ENCODE measurements at regions not wholly inside any gene's neighbourhood (a gene's known extent, or its start where the extent isn't known, plus 50 kb on each side); places are given as distances from the start of the nearest gene placed in this dataset.

DNA sequence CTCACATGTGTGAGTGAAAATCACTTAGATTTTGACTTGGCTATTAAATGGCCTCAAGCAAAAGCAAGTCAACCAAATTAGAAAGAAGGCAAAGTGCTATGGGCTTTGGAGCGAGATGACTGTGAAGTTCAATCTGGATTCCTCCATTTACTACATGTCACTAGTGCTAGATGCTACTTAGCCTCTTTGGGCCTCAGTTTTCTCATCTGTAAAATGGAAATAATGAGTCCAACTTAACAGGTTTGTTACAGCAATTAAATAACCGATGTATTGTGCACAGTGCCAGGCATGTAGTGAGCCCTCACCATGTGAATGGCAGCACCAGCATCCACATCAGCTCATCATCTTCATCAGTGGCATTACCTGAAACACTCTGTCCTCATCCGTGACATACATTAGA, 376.3 kb downstream of the MTX2 start:
- H3K4me1 ChIP-seq: no peaks in the 10 kb centered on the region
- H3K4me3 ChIP-seq: no peak overlapping the region
- no peak for ATAC-seq
- DNase-seq: no peak
- H3K27ac ChIP-seq: no peak overlapping the region
- intact Hi-C loops (cut with DNase I): no loop called here
- peaks cover 37 to 100% of the 10 kb centered on the region in 2 donors for H3K27me3 ChIP-seq
- TF ChIP-seq, protein P1, sequence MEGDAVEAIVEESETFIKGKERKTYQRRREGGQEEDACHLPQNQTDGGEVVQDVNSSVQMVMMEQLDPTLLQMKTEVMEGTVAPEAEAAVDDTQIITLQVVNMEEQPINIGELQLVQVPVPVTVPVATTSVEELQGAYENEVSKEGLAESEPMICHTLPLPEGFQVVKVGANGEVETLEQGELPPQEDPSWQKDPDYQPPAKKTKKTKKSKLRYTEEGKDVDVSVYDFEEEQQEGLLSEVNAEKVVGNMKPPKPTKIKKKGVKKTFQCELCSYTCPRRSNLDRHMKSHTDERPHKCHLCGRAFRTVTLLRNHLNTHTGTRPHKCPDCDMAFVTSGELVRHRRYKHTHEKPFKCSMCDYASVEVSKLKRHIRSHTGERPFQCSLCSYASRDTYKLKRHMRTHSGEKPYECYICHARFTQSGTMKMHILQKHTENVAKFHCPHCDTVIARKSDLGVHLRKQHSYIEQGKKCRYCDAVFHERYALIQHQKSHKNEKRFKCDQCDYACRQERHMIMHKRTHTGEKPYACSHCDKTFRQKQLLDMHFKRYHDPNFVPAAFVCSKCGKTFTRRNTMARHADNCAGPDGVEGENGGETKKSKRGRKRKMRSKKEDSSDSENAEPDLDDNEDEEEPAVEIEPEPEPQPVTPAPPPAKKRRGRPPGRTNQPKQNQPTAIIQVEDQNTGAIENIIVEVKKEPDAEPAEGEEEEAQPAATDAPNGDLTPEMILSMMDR (IDR thresholded peaks at IDR 0.05): no peak
- H3K9me3 ChIP-seq: no peaks in the 10 kb centered on the region
- H3K36me3 ChIP-seq: no peaks in the 10 kb centered on the region

- no peak for DNase-seq
- intact Hi-C loops (cut with DNase I): no loop called here
- ATAC-seq: no peak
- no peak overlapping the region for H3K27ac ChIP-seq
- TF ChIP-seq, protein P1 (IDR thresholded peaks at IDR 0.05): no peak
- H3K4me3 ChIP-seq: no peak overlapping the region
- H3K36me3 ChIP-seq: no peaks in the 10 kb centered on the region
- H3K9me3 ChIP-seq: no peaks in the 10 kb centered on the region
- no peaks in the 10 kb centered on the region for H3K4me1 ChIP-seq
- H3K27me3 ChIP-seq: peaks cover 34 to 100% of the 10 kb centered on the region in 2 donors
These were observed 376.9 kb downstream of the MTX2 start for GRCh38 chr2:176646033-176646615.

DNA sequence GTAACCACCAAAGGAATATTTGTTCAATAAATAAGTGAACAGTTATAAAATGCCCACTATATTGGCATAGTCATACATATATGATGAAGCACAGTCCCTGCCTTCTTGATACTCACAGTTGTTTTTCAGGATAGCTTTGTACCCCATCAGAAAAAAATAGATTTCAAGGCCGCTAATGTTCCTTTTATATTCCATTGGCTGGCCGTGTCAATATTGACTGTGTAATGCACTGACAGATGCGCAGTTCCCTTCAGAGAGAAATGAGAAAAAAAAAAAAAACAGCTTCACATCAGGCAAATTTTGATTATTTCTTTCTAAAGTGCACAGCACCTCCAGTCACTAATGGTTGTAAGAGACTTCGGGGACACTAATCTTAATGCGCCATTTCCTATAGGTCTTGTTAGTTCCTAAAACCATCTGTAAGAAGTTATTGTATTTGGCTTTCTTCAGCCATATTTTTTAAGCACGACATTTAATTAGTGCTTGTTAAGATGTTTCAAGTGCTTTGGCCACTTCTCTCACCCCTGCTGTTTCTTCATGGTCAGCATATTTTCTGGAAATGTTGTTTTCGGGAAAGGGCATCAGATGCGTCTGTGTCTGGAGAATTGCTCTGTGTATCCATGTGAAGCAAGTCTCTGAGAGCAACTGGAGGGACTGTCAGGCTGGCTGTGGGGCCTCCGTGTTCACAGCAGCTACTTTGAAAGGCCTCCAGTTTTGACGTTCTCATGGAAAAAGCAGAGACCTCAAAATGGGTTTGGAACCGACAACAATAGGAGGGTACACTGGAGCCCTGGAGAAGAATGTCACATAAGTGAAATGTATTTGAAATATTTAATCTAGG, 378.3 kb downstream of the MTX2 start:
- DNase-seq (no peak), ATAC-seq (no peak)
- Histone ChIP-seq H3K4me1 (no peaks in the 10 kb centered on the region), H3K27ac (no peak overlapping the region), H3K36me3 (no peaks in the 10 kb centered on the region), H3K27me3 (peaks cover 31 to 98% of the 10 kb centered on the region in 2 donors), H3K4me3 (no peak overlapping the region), H3K9me3 (no peaks in the 10 kb centered on the region)
- intact Hi-C loops (cut with DNase I): no loop called here
- TF ChIP-seq, protein P1 (IDR thresholded peaks at IDR 0.05): no peak

DNA sequence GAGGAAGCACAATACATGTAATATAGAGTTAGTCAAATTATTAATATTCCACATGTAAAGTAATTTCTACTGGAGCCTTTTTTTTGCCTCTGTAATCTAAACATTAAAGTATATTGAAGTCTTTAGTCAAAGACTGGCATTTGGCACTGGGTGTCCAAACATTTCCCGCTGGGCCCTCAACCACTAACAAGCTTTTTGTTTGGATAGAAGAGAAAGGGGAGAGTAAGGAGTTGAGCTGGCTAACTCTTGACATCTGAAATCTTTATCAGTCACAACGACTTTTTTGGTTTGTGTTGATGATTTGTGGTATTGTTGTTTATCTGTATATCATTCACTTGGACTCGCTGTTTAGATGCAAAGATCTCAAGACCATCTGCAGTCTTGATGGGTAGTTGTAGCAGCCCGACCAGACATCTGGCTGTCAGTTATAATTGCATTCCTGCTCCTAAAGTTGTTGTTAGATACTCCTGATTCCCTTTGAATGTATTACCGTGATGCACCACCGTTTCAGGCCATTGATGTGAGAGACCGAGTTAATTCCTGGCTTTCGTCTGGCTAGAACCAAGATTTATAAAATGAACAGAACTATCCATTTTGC, 379.6 kb downstream of the MTX2 start:
- TF ChIP-seq, protein P1 (IDR thresholded peaks at IDR 0.05): no peak
- Histone ChIP-seq H3K4me1 (no peaks in the 10 kb centered on the region), H3K36me3 (no peaks in the 10 kb centered on the region), H3K9me3 (no peaks in the 10 kb centered on the region), H3K4me3 (no peak overlapping the region), H3K27ac (no peak overlapping the region), H3K27me3 (peaks cover 25 to 86% of the 10 kb centered on the region in 2 donors)
- ATAC-seq (no peak), DNase-seq (no peak)
- intact Hi-C loops (cut with DNase I): no loop called here

All from left lung (tissue), 4 donors.